ENCODE measurements at regions not wholly inside any gene's neighbourhood (a gene's known extent, or its start where the extent isn't known, plus 50 kb on each side); places are given as distances from the start of the nearest gene placed in this dataset.
A peak's percentile ranks its signal among the peaks of the same experiment; 100 is the strongest.

DNA sequence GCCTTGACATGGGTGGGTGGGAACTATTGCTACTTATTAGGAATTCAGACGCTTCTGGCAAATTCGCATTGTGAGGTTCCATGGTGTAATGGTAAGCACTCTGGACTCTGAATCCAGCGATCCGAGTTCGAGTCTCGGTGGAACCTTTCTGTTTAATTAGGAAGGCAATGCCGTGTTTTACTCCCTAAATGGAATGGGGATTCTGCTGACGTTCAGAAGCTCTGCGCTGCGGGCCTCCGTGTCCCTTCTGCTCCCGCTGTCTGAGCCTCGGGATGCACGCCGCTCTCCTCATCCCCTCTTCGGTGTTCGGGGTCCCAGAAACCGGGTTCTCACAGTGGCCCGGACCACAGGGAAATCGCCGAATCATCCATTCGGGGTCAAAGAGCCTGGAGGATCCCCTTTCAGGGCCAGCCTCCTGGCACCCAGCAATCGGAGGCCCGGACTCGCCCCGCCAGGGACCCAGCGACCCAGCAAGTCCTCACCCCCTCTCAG, 280.3 kb downstream of the FAM72C start:
- peak overlapping the region; percentile 9; the same call in 1 of the 2 replicates for H3K4me2 ChIP-seq
- no peaks in the 10 kb centered on the region for H3K9me2 ChIP-seq
- H3K79me2 ChIP-seq (ENCODE audit: insufficient read depth), result no peaks in the 10 kb centered on the region
- H3K9me3 ChIP-seq, result no peaks in the 10 kb centered on the region
- H3K27ac ChIP-seq (ENCODE audit: low read depth in 2 of 2, low read length in 1 of 2), result no peak overlapping the region
- peaks cover 65% of the 10 kb centered on the region; the same call in 1 of the 2 replicates for H3K27me3 ChIP-seq (ENCODE audit: insufficient read depth)
- H3K36me3 ChIP-seq (replicated peaks in 1 of 2; ENCODE audit: control insufficient read depth in 1 of 2, insufficient read depth in 2 of 2, low read length in 1 of 2), result no peaks in the 10 kb centered on the region
- no peaks in the 10 kb centered on the region for H4K20me1 ChIP-seq (ENCODE audit: insufficient read depth)
- H3K4me3 ChIP-seq (ENCODE audit: low read depth in 2 of 2, low read length in 1 of 2), result peak overlapping the region in 1 of 2 experiments; percentile 29; a peak in 2 of 4 replicates
- no peak overlapping the region for H2AFZ ChIP-seq (ENCODE audit: low read depth)
- no peaks in the 10 kb centered on the region for H3F3A ChIP-seq (replicated peaks; ENCODE audit: insufficient read depth)
- no peak for DNase-seq
- POLR2A ChIA-PET, result no interaction called here
- under 1% methylated on average over 13 of the region's 27 CpGs for WGBS (ENCODE audit: low lambda C conversion rate)
- H3K4me1 ChIP-seq (ENCODE audit: control insufficient read depth in 1 of 2, insufficient read depth in 2 of 2, low read depth in 1 of 2, low read length in 1 of 2), result no peaks in the 10 kb centered on the region
- CTCF ChIA-PET, result no interaction called here
- no peak for TF ChIP-seq CHD2 (IDR thresholded peaks at IDR 0.05; ENCODE audit: low read length, partially characterized antibody)
- no peak for TF ChIP-seq EZH2phosphoT487 (IDR thresholded peaks at IDR 0.05; ENCODE audit: borderline replicate concordance, low read depth)
- TF ChIP-seq USF1 (IDR thresholded peaks at IDR 0.05; ENCODE audit: borderline replicate concordance, low read depth), result no peak
- TF ChIP-seq RXRA (IDR thresholded peaks at IDR 0.05; ENCODE audit: borderline replicate concordance, low read depth), result no peak
- no peak overlapping the region for H3K9ac ChIP-seq

DNA sequence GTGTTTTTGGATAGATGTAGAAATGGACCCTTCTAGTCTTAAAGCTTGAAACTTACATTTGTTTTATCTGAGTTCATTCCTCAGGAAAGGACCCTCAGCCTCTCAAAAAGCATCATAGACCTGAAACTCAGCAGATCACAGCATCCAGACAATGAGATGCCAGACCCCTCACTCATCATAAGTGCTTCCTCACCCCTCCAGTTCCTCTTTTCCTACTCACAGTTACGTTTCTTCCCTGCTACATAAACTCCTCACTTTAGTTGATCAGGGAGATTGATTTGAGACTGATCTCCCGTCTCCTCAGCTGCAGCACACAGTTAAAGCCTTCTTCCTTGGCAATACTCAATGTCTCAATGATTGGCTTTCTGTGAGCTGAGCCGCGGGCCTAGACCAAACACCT, 282.0 kb downstream of the FAM72C start:
- Histone ChIP-seq H3K9me3 (no peaks in the 10 kb centered on the region), H3F3A (replicated peaks; ENCODE audit: insufficient read depth) (no peaks in the 10 kb centered on the region), H3K36me3 (replicated peaks in 1 of 2; ENCODE audit: control insufficient read depth in 1 of 2, insufficient read depth in 2 of 2, low read length in 1 of 2) (no peaks in the 10 kb centered on the region), H3K27me3 (ENCODE audit: insufficient read depth) (peaks cover 66% of the 10 kb centered on the region; the same call in 1 of the 2 replicates), H3K4me2 (no peak overlapping the region), H3K79me2 (ENCODE audit: insufficient read depth) (no peaks in the 10 kb centered on the region), H3K9me2 (no peaks in the 10 kb centered on the region), H3K4me1 (ENCODE audit: control insufficient read depth in 1 of 2, insufficient read depth in 2 of 2, low read depth in 1 of 2, low read length in 1 of 2) (no peaks in the 10 kb centered on the region), H3K4me3 (ENCODE audit: low read depth in 2 of 2, low read length in 1 of 2) (no peak overlapping the region), H3K9ac (no peak overlapping the region), H3K27ac (ENCODE audit: low read depth in 2 of 2, low read length in 1 of 2) (no peak overlapping the region), H2AFZ (ENCODE audit: low read depth) (no peak overlapping the region), H4K20me1 (ENCODE audit: insufficient read depth) (no peaks in the 10 kb centered on the region)
- DNase-seq, result no peak
- ChIA-PET CTCF (no interaction called here), POLR2A (no interaction called here)
- no peak for TF ChIP-seq POLR2AphosphoS5 (IDR thresholded peaks at IDR 0.05; ENCODE audit: low read depth, low read length)
- WGBS (ENCODE audit: low lambda C conversion rate), result 9% methylated on average over 4 of the region's 4 CpGs

DNA sequence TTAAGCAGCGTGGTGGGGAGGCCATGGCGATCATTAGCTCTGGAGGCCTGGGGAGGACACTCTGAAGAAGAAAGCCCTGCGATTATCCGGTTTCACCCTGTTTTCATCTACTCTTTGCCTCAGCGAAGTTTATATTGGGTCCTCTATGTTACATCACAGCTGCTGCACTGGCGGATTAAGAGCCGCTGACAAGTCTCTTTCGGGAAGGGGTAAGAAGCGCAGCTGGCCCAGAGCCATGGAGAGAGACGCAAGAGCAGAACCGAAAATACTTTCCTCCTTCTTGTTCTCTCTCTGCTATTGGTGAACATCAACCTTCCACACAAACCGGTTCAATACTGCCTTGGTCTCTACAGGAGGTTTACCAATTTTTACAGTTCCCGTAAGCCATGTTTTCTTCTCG, 291.5 kb downstream of the FAM72C start:
- no peaks in the 10 kb centered on the region for H3K79me2 ChIP-seq (ENCODE audit: insufficient read depth)
- no peaks in the 10 kb centered on the region for H3K9me3 ChIP-seq
- no peak overlapping the region for H3K4me2 ChIP-seq
- no peak for DNase-seq
- H2AFZ ChIP-seq (ENCODE audit: low read depth), result no peak overlapping the region
- CTCF ChIA-PET, result no interaction called here
- POLR2A ChIA-PET, result no interaction called here
- H3K36me3 ChIP-seq (replicated peaks in 1 of 2; ENCODE audit: control insufficient read depth in 1 of 2, insufficient read depth in 2 of 2, low read length in 1 of 2), result no peaks in the 10 kb centered on the region
- H3K4me3 ChIP-seq (ENCODE audit: low read depth in 2 of 2, low read length in 1 of 2), result no peak overlapping the region
- no peaks in the 10 kb centered on the region for H3K9me2 ChIP-seq
- H3K4me1 ChIP-seq (ENCODE audit: control insufficient read depth in 1 of 2, insufficient read depth in 2 of 2, low read depth in 1 of 2, low read length in 1 of 2), result no peaks in the 10 kb centered on the region
- H3K27ac ChIP-seq (ENCODE audit: low read depth in 2 of 2, low read length in 1 of 2), result no peak overlapping the region
- no peak overlapping the region for H3K9ac ChIP-seq
- 13% methylated on average over 14 of the region's 14 CpGs for WGBS (ENCODE audit: low lambda C conversion rate)
- H3K27me3 ChIP-seq (ENCODE audit: insufficient read depth), result peaks cover 18% of the 10 kb centered on the region; the same call in 1 of the 2 replicates
- no peaks in the 10 kb centered on the region for H4K20me1 ChIP-seq (ENCODE audit: insufficient read depth)
- no peaks in the 10 kb centered on the region for H3F3A ChIP-seq (replicated peaks; ENCODE audit: insufficient read depth)
- TF ChIP-seq RAD21 (IDR thresholded peaks at IDR 0.05; ENCODE audit: low read length) (no peak), TEAD4 (IDR thresholded peaks at IDR 0.05; ENCODE audit: borderline replicate concordance, insufficient read depth) (no peak), EZH2phosphoT487 (IDR thresholded peaks at IDR 0.05; ENCODE audit: borderline replicate concordance, low read depth) (no peak), RXRA (IDR thresholded peaks at IDR 0.05; ENCODE audit: borderline replicate concordance, low read depth) (no peak), NFIC (IDR thresholded peaks at IDR 0.05; ENCODE audit: borderline replicate concordance) (no peak), FOXM1 (IDR thresholded peaks at IDR 0.05; ENCODE audit: low read depth) (no peak), YY1 (IDR thresholded peaks at IDR 0.05; ENCODE audit: low read depth) (no peak), JUND (IDR thresholded peaks at IDR 0.05) (no peak), USF1 (IDR thresholded peaks at IDR 0.05; ENCODE audit: borderline replicate concordance, low read depth) (no peak), NRF1 (IDR thresholded peaks at IDR 0.05; ENCODE audit: low read depth, low read length) (no peak), GABPA (IDR thresholded peaks at IDR 0.05; ENCODE audit: low read depth) (no peak), GATA2 (CRISPR knock-in tag; IDR thresholded peaks at IDR 0.05) (no peak), RCOR1 (IDR thresholded peaks at IDR 0.05; ENCODE audit: low read length) (no peak), RFX5 (IDR thresholded peaks at IDR 0.05; ENCODE audit: low read length) (no peak), TCF12 (IDR thresholded peaks at IDR 0.05) (no peak)
- TF ChIP-seq, protein P1, sequence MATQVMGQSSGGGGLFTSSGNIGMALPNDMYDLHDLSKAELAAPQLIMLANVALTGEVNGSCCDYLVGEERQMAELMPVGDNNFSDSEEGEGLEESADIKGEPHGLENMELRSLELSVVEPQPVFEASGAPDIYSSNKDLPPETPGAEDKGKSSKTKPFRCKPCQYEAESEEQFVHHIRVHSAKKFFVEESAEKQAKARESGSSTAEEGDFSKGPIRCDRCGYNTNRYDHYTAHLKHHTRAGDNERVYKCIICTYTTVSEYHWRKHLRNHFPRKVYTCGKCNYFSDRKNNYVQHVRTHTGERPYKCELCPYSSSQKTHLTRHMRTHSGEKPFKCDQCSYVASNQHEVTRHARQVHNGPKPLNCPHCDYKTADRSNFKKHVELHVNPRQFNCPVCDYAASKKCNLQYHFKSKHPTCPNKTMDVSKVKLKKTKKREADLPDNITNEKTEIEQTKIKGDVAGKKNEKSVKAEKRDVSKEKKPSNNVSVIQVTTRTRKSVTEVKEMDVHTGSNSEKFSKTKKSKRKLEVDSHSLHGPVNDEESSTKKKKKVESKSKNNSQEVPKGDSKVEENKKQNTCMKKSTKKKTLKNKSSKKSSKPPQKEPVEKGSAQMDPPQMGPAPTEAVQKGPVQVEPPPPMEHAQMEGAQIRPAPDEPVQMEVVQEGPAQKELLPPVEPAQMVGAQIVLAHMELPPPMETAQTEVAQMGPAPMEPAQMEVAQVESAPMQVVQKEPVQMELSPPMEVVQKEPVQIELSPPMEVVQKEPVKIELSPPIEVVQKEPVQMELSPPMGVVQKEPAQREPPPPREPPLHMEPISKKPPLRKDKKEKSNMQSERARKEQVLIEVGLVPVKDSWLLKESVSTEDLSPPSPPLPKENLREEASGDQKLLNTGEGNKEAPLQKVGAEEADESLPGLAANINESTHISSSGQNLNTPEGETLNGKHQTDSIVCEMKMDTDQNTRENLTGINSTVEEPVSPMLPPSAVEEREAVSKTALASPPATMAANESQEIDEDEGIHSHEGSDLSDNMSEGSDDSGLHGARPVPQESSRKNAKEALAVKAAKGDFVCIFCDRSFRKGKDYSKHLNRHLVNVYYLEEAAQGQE (IDR thresholded peaks at IDR 0.05; ENCODE audit: low read depth, low read length), result no peak
